ENCODE measurements at regions not wholly inside any gene's neighbourhood (a gene's known extent, or its start where the extent isn't known, plus 50 kb on each side); places are given as distances from the start of the nearest gene placed in this dataset.

GRCh38 chr11:116695657-116696254 lies 77.0 kb downstream of the BUD13 start:
- Histone ChIP-seq H3K79me2 (ENCODE audit: low read depth) (no peaks in the 10 kb centered on the region), H3K27ac (no peak overlapping the region), H3K9ac (no peak overlapping the region), H3K27me3 (no peaks in the 10 kb centered on the region), H3K9me3 (ENCODE audit: low read depth) (no peaks in the 10 kb centered on the region), H3F3A (ENCODE audit: low read depth) (no peaks in the 10 kb centered on the region), H3K4me2 (no peak overlapping the region), H2AFZ (replicated peaks) (no peak overlapping the region), H3K36me3 (no peaks in the 10 kb centered on the region), H3K4me3 (no peak overlapping the region), H3K4me1 (peaks cover 2% of the 10 kb centered on the region), H4K20me1 (ENCODE audit: low read depth) (no peaks in the 10 kb centered on the region)
- no peak for TF ChIP-seq CTCF (IDR thresholded peaks at IDR 0.05)
- TF ChIP-seq EZH2 (IDR thresholded peaks at IDR 0.05) = no peak
- TF ChIP-seq EZH2phosphoT487 (IDR thresholded peaks at IDR 0.05) = no peak
- Mint-ChIP-seq H3K27me3 (ENCODE audit: insufficient read depth, low read depth) (peaks cover 9% of the 10 kb centered on the region), H3K27ac (no peak overlapping the region), H3K9me3 (no peaks in the 10 kb centered on the region), H3K4me1 (no peaks in the 10 kb centered on the region), H3K36me3 (no peaks in the 10 kb centered on the region), H3K4me3 (no peak overlapping the region)
- no peak for DNase-seq (ENCODE audit: low spot score)

GRCh38 chr11:116694815-116695590 lies 77.8 kb downstream of the BUD13 start:
- Histone ChIP-seq H3K4me2 (no peak overlapping the region), H3K27ac (no peak overlapping the region), H3K9ac (no peak overlapping the region), H3K79me2 (ENCODE audit: low read depth) (no peaks in the 10 kb centered on the region), H4K20me1 (ENCODE audit: low read depth) (no peaks in the 10 kb centered on the region), H2AFZ (replicated peaks) (no peak overlapping the region), H3K4me3 (no peak overlapping the region), H3K4me1 (peaks cover 2% of the 10 kb centered on the region), H3K9me3 (ENCODE audit: low read depth) (no peaks in the 10 kb centered on the region), H3K27me3 (no peaks in the 10 kb centered on the region), H3K36me3 (no peaks in the 10 kb centered on the region), H3F3A (ENCODE audit: low read depth) (no peaks in the 10 kb centered on the region)
- no peaks in the 10 kb centered on the region for H3K4me1 Mint-ChIP-seq
- no peak for DNase-seq (ENCODE audit: low spot score)
- TF ChIP-seq EZH2phosphoT487 (IDR thresholded peaks at IDR 0.05) (no peak), CTCF (IDR thresholded peaks at IDR 0.05) (no peak), EZH2 (IDR thresholded peaks at IDR 0.05) (no peak)
- H3K4me3 Mint-ChIP-seq = no peak overlapping the region
- peaks cover 9% of the 10 kb centered on the region for H3K27me3 Mint-ChIP-seq (ENCODE audit: insufficient read depth, low read depth)
- no peak overlapping the region for H3K27ac Mint-ChIP-seq
- H3K36me3 Mint-ChIP-seq = no peaks in the 10 kb centered on the region
- no peaks in the 10 kb centered on the region for H3K9me3 Mint-ChIP-seq

DNA sequence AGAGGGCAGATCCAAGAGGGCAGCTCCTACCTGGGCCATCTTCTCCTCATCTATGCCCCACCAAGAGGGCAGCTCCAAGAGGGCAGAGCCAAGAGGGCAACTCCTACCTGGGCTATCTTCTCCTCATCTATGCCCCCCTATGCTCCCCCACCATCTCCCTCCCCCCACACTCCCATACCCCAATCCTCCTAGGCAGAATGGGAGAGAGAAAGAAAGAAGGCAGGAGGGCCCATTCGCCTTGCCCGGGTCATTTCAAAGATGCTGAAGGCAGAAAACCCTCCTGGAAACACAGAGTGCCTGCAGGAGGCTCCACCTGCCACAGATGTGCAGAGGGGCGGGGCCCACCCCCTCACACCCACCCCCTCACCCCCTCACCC lies 78.5 kb downstream of the BUD13 start:
- H3K4me3 Mint-ChIP-seq = no peak overlapping the region
- H3K4me3 ChIP-seq = no peak overlapping the region
- TF ChIP-seq CTCF (IDR thresholded peaks at IDR 0.05) (no peak), EZH2phosphoT487 (IDR thresholded peaks at IDR 0.05) (no peak), EZH2 (IDR thresholded peaks at IDR 0.05) (no peak)

More for the DNA sequence above, 78.5 kb downstream of the BUD13 start:
- peaks cover 2% of the 10 kb centered on the region for H3K4me1 ChIP-seq
- Mint-ChIP-seq H3K27ac (no peak overlapping the region), H3K36me3 (no peaks in the 10 kb centered on the region), H3K9me3 (no peaks in the 10 kb centered on the region), H3K4me1 (no peaks in the 10 kb centered on the region), H3K27me3 (ENCODE audit: insufficient read depth, low read depth) (peaks cover 7% of the 10 kb centered on the region)
- H3K36me3 ChIP-seq = no peaks in the 10 kb centered on the region
- no peaks in the 10 kb centered on the region for H3K79me2 ChIP-seq (ENCODE audit: low read depth)
- no peak overlapping the region for H2AFZ ChIP-seq (replicated peaks)
- H3F3A ChIP-seq (ENCODE audit: low read depth) = no peaks in the 10 kb centered on the region
- H3K4me2 ChIP-seq = no peak overlapping the region
- DNase-seq (ENCODE audit: low spot score) = no peak
- no peaks in the 10 kb centered on the region for H3K9me3 ChIP-seq (ENCODE audit: low read depth)
- H3K27ac ChIP-seq = no peak overlapping the region
- H3K9ac ChIP-seq = no peak overlapping the region
- no peaks in the 10 kb centered on the region for H4K20me1 ChIP-seq (ENCODE audit: low read depth)
- no peaks in the 10 kb centered on the region for H3K27me3 ChIP-seq
